Fibroblast of peridontal ligament (primary cell): ENCODE measurements at regions not wholly inside any gene's neighbourhood (a gene's known extent, or its start where the extent isn't known, plus 50 kb on each side); places are given as distances from the start of the nearest gene placed in this dataset.
"Not testable (repeated sequence)": the region's sequence is repeated elsewhere in the genome, so short reads cannot be mapped to it uniquely, and the experiment has no call there.

Experiments used
- DNase-seq: peaks from one replicate; pipeline ENCODE4 v3.0.0-alpha.2; 2010; ENCODE audit errors: extremely low read depth

GRCh38 chr9:78172610-78173009 is 63.3 kb upstream of the CEP78 start:
- not testable (repeated sequence) for DNase-seq

GRCh38 chr9:78171651-78172050 is 64.2 kb upstream of the CEP78 start:
- DNase-seq: no peak

- DNase-seq: no peak
Measured at GRCh38 chr9:78169125-78169524, 66.8 kb upstream of the CEP78 start.

GRCh38 chr9:78167356-78167755 is 68.5 kb upstream of the CEP78 start:
- no peak for DNase-seq

GRCh38 chr9:78163834-78164233 is 72.0 kb upstream of the CEP78 start:
- DNase-seq: no peak

- no peak for DNase-seq
Measured at GRCh38 chr9:78158286-78158685, 77.6 kb upstream of the CEP78 start.

GRCh38 chr9:78150983-78151356 is 84.9 kb upstream of the CEP78 start:
- DNase-seq: no peak

- DNase-seq: no peak
Measured at GRCh38 chr9:78150312-78150982, 85.4 kb upstream of the CEP78 start.

GRCh38 chr9:78149702-78150291 is 86.1 kb upstream of the CEP78 start:
- DNase-seq: no peak

- DNase-seq: peak; percentile 42
Measured at GRCh38 chr9:78146241-78146640, 89.6 kb upstream of the CEP78 start.

- DNase-seq: no peak
Measured at GRCh38 chr9:78144663-78145377, 91.1 kb upstream of the CEP78 start.

- DNase-seq: no peak
Measured at GRCh38 chr9:78144008-78144381, 91.9 kb upstream of the CEP78 start.

GRCh38 chr9:78143281-78144007 is 92.4 kb upstream of the CEP78 start:
- DNase-seq: no peak

- not testable (repeated sequence) for DNase-seq
Measured at GRCh38 chr9:78142264-78142663, 93.6 kb upstream of the CEP78 start.

- no peak for DNase-seq
Measured at GRCh38 chr9:78133751-78134150, 102.1 kb upstream of the CEP78 start.

- DNase-seq: peak; percentile 23
Measured at GRCh38 chr9:78132701-78133058, 101.1 kb upstream of the GNAQ start.

GRCh38 chr9:78131969-78132700 is 100.5 kb upstream of the GNAQ start:
- peak; percentile 21 for DNase-seq

- DNase-seq: no peak
Measured at GRCh38 chr9:78130853-78131252, 99.2 kb upstream of the GNAQ start.

- DNase-seq: peak; percentile 22
Measured at GRCh38 chr9:78130004-78130403, 98.4 kb upstream of the GNAQ start.

- DNase-seq: no peak
Measured at GRCh38 chr9:78127279-78128225, 95.9 kb upstream of the GNAQ start.

GRCh38 chr9:78123808-78124207 is 92.2 kb upstream of the GNAQ start:
- DNase-seq: no peak
